H1 (cell line): ENCODE measurements at regions not wholly inside any gene's neighbourhood (a gene's known extent, or its start where the extent isn't known, plus 50 kb on each side); places are given as distances from the start of the nearest gene placed in this dataset.

Experiments
- CTCF ChIA-PET: fragments of 300-600 bp; sonication (Branson Sonifier 250); formaldehyde crosslinking; loops from one replicate; lab custom pipeline; 2021; ENCODE audit not compliant: partially characterized antibody; lab: Charles Lee
- POLR2A ChIA-PET: fragments of 300-600 bp; sonication (Branson Sonifier 250); formaldehyde crosslinking; loops from one replicate; lab custom pipeline; 2021; ENCODE audit warnings: inconsistent platforms; ENCODE audit not compliant: partially characterized antibody; lab: Charles Lee
- DNase-seq, 2 experiments: peaks; one replicate each; pipeline versions ENCODE4 v3.0.0 to v3.0.0-alpha.2; 2010 to 2022; ENCODE audit warnings: low spot score in 2 of 2, low read depth in 1 of 2, mixed read lengths in 1 of 2
- FAIRE-seq: peaks from 2 replicates; lab custom pipeline; 2011; peaks lifted over from hg19 to GRCh38; lab: Jason Lieb, UNC
- H2AFZ ChIP-seq: 2 replicates; pipeline ENCODE4 v1.8.1; 2012; ENCODE audit warnings: low read length, inconsistent platforms
- H2AK5ac ChIP-seq: 2 replicates; pipeline ENCODE4 v1.6.1; 2013; ENCODE audit warnings: low read depth, low read length
- H2BK120ac ChIP-seq: replicated peaks from 2 replicates; pipeline ENCODE3; 2013; ENCODE audit warnings: low read depth, low read length, inconsistent platforms
- H2BK12ac ChIP-seq: 2 replicates; pipeline ENCODE4 v1.6.1; 2013; ENCODE audit warnings: low read depth, low read length
- H2BK15ac ChIP-seq: 2 replicates; pipeline ENCODE4 v1.6.1; 2013; ENCODE audit warnings: low read length
- H2BK20ac ChIP-seq: 2 replicates; pipeline ENCODE4 v1.6.1; 2013; ENCODE audit warnings: low read length
- H2BK5ac ChIP-seq: 2 replicates; pipeline ENCODE4 v1.6.1; 2013; ENCODE audit warnings: low read depth, low read length
- H3K14ac ChIP-seq: 2 replicates; pipeline ENCODE4 v1.6.1; 2013; ENCODE audit warnings: inconsistent platforms; ENCODE audit not compliant: insufficient read length
- H3K18ac ChIP-seq: 2 replicates; pipeline ENCODE4 v1.6.1; 2013; ENCODE audit warnings: low read length; ENCODE audit errors: extremely low read depth
- H3K23ac ChIP-seq: 2 replicates; pipeline ENCODE4 v1.6.1; 2013; ENCODE audit warnings: inconsistent platforms; ENCODE audit not compliant: insufficient read length
- H3K23me2 ChIP-seq: 2 replicates; pipeline ENCODE4 v1.6.1; 2013; ENCODE audit warnings: low read depth, low read length
- H3K27ac ChIP-seq: 2 replicates; pipeline ENCODE4 v1.6.1; 2011; ENCODE audit warnings: low read depth, low read length, inconsistent platforms
- H3K27me3 ChIP-seq, 4 experiments: replicated peaks in 1 of 4; 1 replicate in 1 of 4; 2 replicates in 3 of 4; pipeline versions ENCODE4 v1.6.1 to v1.8.1; 2011 to 2013; ENCODE audit warnings: low read length in 3 of 4, mild to moderate bottlenecking in 3 of 4, inconsistent platforms in 2 of 4, mixed read lengths in 2 of 4, moderate library complexity in 1 of 4; ENCODE audit not compliant: control insufficient read depth in 3 of 4, insufficient read depth in 3 of 4; ENCODE audit errors: extremely low read depth in 1 of 4
- H3K36me3 ChIP-seq, 4 experiments: 2 replicates each; pipeline versions ENCODE4 v1.6.1 to v1.8.1; 2011 to 2013; ENCODE audit warnings: mild to moderate bottlenecking in 4 of 4, low read length in 3 of 4, moderate library complexity in 2 of 4, control low read depth in 1 of 4, inconsistent platforms in 1 of 4; ENCODE audit not compliant: insufficient read depth in 4 of 4, control insufficient read depth in 2 of 4
- H3K4ac ChIP-seq: replicated peaks from 2 replicates; pipeline ENCODE3; 2013; ENCODE audit warnings: low read length, low read depth, mixed read lengths, inconsistent platforms; ENCODE audit not compliant: insufficient read length
- H3K4me1 ChIP-seq, 4 experiments: replicated peaks in 1 of 4; 1 replicate in 1 of 4; 2 replicates in 3 of 4; pipeline versions ENCODE4 v1.6.1 to v1.8.1; 2011 to 2013; ENCODE audit warnings: low read length in 3 of 4, inconsistent platforms in 2 of 4, mixed read lengths in 1 of 4; ENCODE audit not compliant: insufficient read depth in 4 of 4, control insufficient read depth in 3 of 4
- H3K4me2 ChIP-seq, 2 experiments: 2 replicates each; pipeline versions ENCODE4 v1.6.1 to v1.8.1; 2011 to 2013; ENCODE audit warnings: low read depth in 2 of 2, low read length in 2 of 2, control low read depth in 1 of 2, inconsistent platforms in 1 of 2, mild to moderate bottlenecking in 1 of 2; ENCODE audit not compliant: insufficient read depth in 1 of 2
- H3K4me3 ChIP-seq, 4 experiments: fragments of 200-600, 300-600 bp in 1 of 4; sonication (generic), shearing (Covaris generic), sonication (Bioruptor Twin) in 1 of 4; 2 replicates each; pipeline versions ENCODE4 v1.5.1 to v1.8.1; 2011 to 2016; ENCODE audit warnings: low read length in 4 of 4, low read depth in 3 of 4, control low read depth in 2 of 4, inconsistent platforms in 2 of 4, mild to moderate bottlenecking in 2 of 4, mixed read lengths in 1 of 4, moderate library complexity in 1 of 4; ENCODE audit not compliant: insufficient read depth in 2 of 4; ENCODE audit errors: extremely low read depth in 1 of 4
- H3K56ac ChIP-seq: replicated peaks from 2 replicates; pipeline ENCODE3; 2013; ENCODE audit warnings: low read depth, mild to moderate bottlenecking, mixed read lengths, low read length, inconsistent platforms; ENCODE audit not compliant: insufficient read length
- H3K79me1 ChIP-seq: 2 replicates; pipeline ENCODE4 v1.6.1; 2013; ENCODE audit warnings: low read depth, low read length, control low read depth
- H3K79me2 ChIP-seq, 2 experiments: 2 replicates each; pipeline versions ENCODE4 v1.6.1 to v1.8.1; 2012 to 2013; ENCODE audit warnings: low read length in 2 of 2, mild to moderate bottlenecking in 2 of 2, inconsistent platforms in 1 of 2; ENCODE audit not compliant: insufficient read depth in 2 of 2, control insufficient read depth in 1 of 2
- H3K9ac ChIP-seq, 4 experiments: replicated peaks in 1 of 4; 1 replicate in 1 of 4; 2 replicates in 3 of 4; pipeline versions ENCODE4 v1.6.1 to v1.8.1; 2011 to 2013; ENCODE audit warnings: low read depth in 3 of 4, low read length in 3 of 4, control low read depth in 2 of 4, mild to moderate bottlenecking in 2 of 4, moderate library complexity in 2 of 4, inconsistent platforms in 1 of 4; ENCODE audit errors: extremely low read depth in 1 of 4
- H3K9me3 ChIP-seq, 2 experiments: 2 replicates each; pipeline versions ENCODE4 v1.6.1 to v1.8.1; 2012 to 2013; ENCODE audit warnings: mild to moderate bottlenecking in 2 of 2, moderate library complexity in 2 of 2, control low read depth in 1 of 2, inconsistent platforms in 1 of 2, low read depth in 1 of 2, low read length in 1 of 2, mixed read lengths in 1 of 2; ENCODE audit not compliant: insufficient read depth in 2 of 2
- H4K20me1 ChIP-seq, 2 experiments: replicated peaks in 1 of 2; 2 replicates each; pipeline versions ENCODE3 to v1.8.1; 2011 to 2013; ENCODE audit warnings: inconsistent platforms in 2 of 2, low read length in 2 of 2, mild to moderate bottlenecking in 1 of 2; ENCODE audit not compliant: insufficient read depth in 2 of 2, control insufficient read depth in 1 of 2
- H4K5ac ChIP-seq: 2 replicates; pipeline ENCODE4 v1.6.1; 2013; ENCODE audit warnings: low read length, low read depth, mixed read lengths, inconsistent platforms; ENCODE audit not compliant: insufficient read length
- H4K8ac ChIP-seq: 2 replicates; pipeline ENCODE4 v1.8.0; 2013; ENCODE audit warnings: mild to moderate bottlenecking, moderate library complexity, low read length, inconsistent platforms; ENCODE audit not compliant: insufficient read depth; ENCODE audit errors: extremely low read depth
- H4K91ac ChIP-seq: replicated peaks from 2 replicates; pipeline ENCODE3; 2013; ENCODE audit warnings: low read length, mixed read lengths, inconsistent platforms; ENCODE audit not compliant: insufficient read length
- BRCA1 ChIP-seq: IDR thresholded peaks from 2 replicates; pipeline ENCODE4 v1.6.1; 2012; ENCODE audit warnings: low read depth, low read length, improper control_type of control experiment
- CHD2 ChIP-seq: IDR thresholded peaks from 2 replicates; pipeline ENCODE4 v1.6.1; 2012; ENCODE audit warnings: low read length, improper control_type of control experiment
- NANOG ChIP-seq: IDR thresholded peaks from 2 replicates; pipeline ENCODE4 v1.6.1; 2011; ENCODE audit warnings: low read length, low read depth, mild to moderate bottlenecking, inconsistent platforms; ENCODE audit not compliant: insufficient read depth, poor library complexity, severe bottlenecking
- RAD21 ChIP-seq, 2 experiments: IDR thresholded peaks in 1 of 2; conservative IDR thresholded peaks in 1 of 2; 2 replicates each; pipeline ENCODE4 v1.6.1; 2011; ENCODE audit warnings: low read depth in 2 of 2, low read length in 2 of 2, improper control_type of control experiment in 1 of 2, inconsistent platforms in 1 of 2, mild to moderate bottlenecking in 1 of 2, moderate library complexity in 1 of 2
- SIN3A ChIP-seq, 2 experiments: IDR thresholded peaks in 1 of 2; conservative IDR thresholded peaks in 1 of 2; 2 replicates each; pipeline ENCODE4 v1.6.1; 2011 to 2012; ENCODE audit warnings: low read length in 2 of 2, improper control_type of control experiment in 1 of 2, low read depth in 1 of 2, mild to moderate bottlenecking in 1 of 2
- SIX5 ChIP-seq: IDR thresholded peaks from 2 replicates; pipeline ENCODE4 v1.6.1; 2011; ENCODE audit warnings: mild to moderate bottlenecking, low read depth, low read length
- SUZ12 ChIP-seq: fragments of 200-600 bp; sonication (generic); IDR thresholded peaks from 2 replicates; pipeline ENCODE4 v1.6.1; 2012; ENCODE audit warnings: mild to moderate bottlenecking, inconsistent platforms, low read length, moderate library complexity, mixed read lengths
- TBP ChIP-seq: IDR thresholded peaks from 2 replicates; pipeline ENCODE4 v1.6.1; 2011; ENCODE audit warnings: low read depth, low read length, improper control_type of control experiment
- ZNF274 ChIP-seq: IDR thresholded peaks from 2 replicates; pipeline ENCODE4 v1.7.0; 2012; ENCODE audit warnings: low read length, borderline replicate concordance; ENCODE audit errors: extremely low read depth
- WGBS, 2 experiments: shearing (Covaris generic) in 1 of 2; methylation state at CpG; one replicate each; pipeline versions ENCODE4 v1.1.6 to v1.1.7; 2013 to 2015; ENCODE audit warnings: low lambda C conversion rate in 2 of 2, mixed read lengths in 2 of 2, inconsistent platforms in 1 of 2, low coverage in 1 of 2, missing lambda C conversion rate in 1 of 2; ENCODE audit not compliant: insufficient replicate concordance in 2 of 2, insufficient coverage in 1 of 2, insufficient read length in 1 of 2; ENCODE audit errors: extremely low coverage in 1 of 2, missing lambda C conversion rate in 1 of 2; 5-methylcytosine and 5-hydroxymethylcytosine counted together

DNA sequence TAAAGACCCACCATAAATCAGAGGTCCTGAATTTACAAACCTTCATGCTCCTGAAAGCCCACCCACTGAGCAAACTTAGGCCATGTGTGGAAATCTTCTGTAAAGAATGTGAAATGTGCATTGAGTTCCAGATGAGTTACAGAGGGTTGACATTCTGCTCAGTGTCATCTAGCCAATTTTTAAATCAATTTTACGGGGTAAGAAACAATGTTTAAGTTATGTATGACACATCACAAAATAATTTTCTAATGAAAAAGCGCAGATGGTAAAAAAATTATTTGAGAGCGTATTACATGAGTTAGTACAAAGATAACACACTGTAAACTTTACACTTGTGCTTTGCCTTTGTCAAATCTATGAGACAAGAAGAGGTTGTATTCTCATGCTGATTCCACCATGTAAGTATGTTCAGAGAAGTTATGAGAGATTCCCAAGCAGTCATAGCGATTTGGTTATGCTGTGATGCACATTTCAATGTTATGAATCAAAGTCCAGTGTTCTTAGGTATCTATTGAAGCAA is 446.3 kb downstream of the ADCYAP1 start:
- no peak overlapping the region for H2BK12ac ChIP-seq
- H3K36me3 ChIP-seq: no peaks in the 10 kb centered on the region
- H3K4me3 ChIP-seq: no peak overlapping the region
- no peak overlapping the region for H3K4me2 ChIP-seq
- H3K27me3 ChIP-seq: peaks cover 0 to 1% (median 0%) of the 10 kb centered on the region in 4 experiments; a peak in 1 of 7 replicates
- no peaks in the 10 kb centered on the region for H3K4me1 ChIP-seq
- no peak overlapping the region for H2BK5ac ChIP-seq
- no peak overlapping the region for H3K14ac ChIP-seq
- POLR2A ChIA-PET: no interaction called here
- H2BK20ac ChIP-seq: no peak overlapping the region
- no peaks in the 10 kb centered on the region for H3K23me2 ChIP-seq
- 94% methylated on average over 4 of the region's 4 CpGs; no CpG with 5 or more reads in 1 of the 2 experiments for WGBS, 2 experiments
- no peak overlapping the region for H4K8ac ChIP-seq
- H4K91ac ChIP-seq: no peak overlapping the region
- DNase-seq (no peak), FAIRE-seq (no peak)
- H3K27ac ChIP-seq: no peak overlapping the region
- H3K79me1 ChIP-seq: no peaks in the 10 kb centered on the region
- H3K18ac ChIP-seq: no peak overlapping the region
- no peak overlapping the region for H3K9ac ChIP-seq
- H2AFZ ChIP-seq: no peak overlapping the region
- CTCF ChIA-PET: no interaction called here
- no peak overlapping the region for H3K23ac ChIP-seq
- no peak overlapping the region for H2BK120ac ChIP-seq
- no peak overlapping the region for H3K56ac ChIP-seq
- H2AK5ac ChIP-seq: no peak overlapping the region
- no peak overlapping the region for H3K4ac ChIP-seq
- no peaks in the 10 kb centered on the region for H4K20me1 ChIP-seq
- H4K5ac ChIP-seq: no peak overlapping the region
- H2BK15ac ChIP-seq: no peak overlapping the region
- H3K9me3 ChIP-seq: no peaks in the 10 kb centered on the region
- no peaks in the 10 kb centered on the region for H3K79me2 ChIP-seq
- TF ChIP-seq ZNF274 (no peak), BRCA1 (no peak), SIN3A (conservative IDR thresholded peaks at IDR 0.05 in 1 of 2, IDR thresholded peaks at IDR 0.05 in 1 of 2; ENCODE audit: low read depth in 1 of 2, low read length in 2 of 2) (no peak), SUZ12 (no peak), NANOG (no peak), TBP (no peak), RAD21 (IDR thresholded peaks at IDR 0.05 in 1 of 2, conservative IDR thresholded peaks at IDR 0.05 in 1 of 2; ENCODE audit: low read depth in 2 of 2, low read length in 2 of 2) (no peak), CHD2 (no peak), SIX5 (no peak)
